Right lobe of liver (tissue), 6 donors: ENCODE measurements at regions not wholly inside any gene's neighbourhood (a gene's known extent, or its start where the extent isn't known, plus 50 kb on each side); places are given as distances from the start of the nearest gene placed in this dataset.

ENCODE experiments used
- ATAC-seq, 4 donors: fragments of 200-7000 bp; cut with Tn5 transposase; one replicate each; pipeline ENCODE4 v1.9.1; 2020; ENCODE audit warnings: mild to moderate bottlenecking in 4 of 4, moderate library complexity in 4 of 4
- DNase-seq, 3 donors: peaks; one replicate each; pipeline ENCODE4 v3.0.0-alpha.2; 2020
- H3K27ac ChIP-seq, 3 donors: fragments of 200-600 bp; one replicate each; pipeline ENCODE4 v1.8.0; 2022
- H3K27me3 ChIP-seq, 2 donors: fragments of 200-600 bp; one replicate each; pipeline ENCODE4 v1.8.0; 2022
- H3K36me3 ChIP-seq, 4 donors: fragments of 200-600 bp; sonication (generic) in 1 of 4; one replicate each; pipeline versions ENCODE4 v1.5.1 to v1.8.0; 2017 to 2022; ENCODE audit warnings: control low read depth in 1 of 4
- H3K4me1 ChIP-seq, 4 donors: fragments of 200-600 bp; sonication (generic) in 1 of 4; one replicate each; pipeline versions ENCODE4 v1.5.1 to v1.8.0; 2017 to 2022; ENCODE audit warnings: control low read depth in 1 of 4
- H3K4me3 ChIP-seq, 3 donors: fragments of 200-600 bp; one replicate each; pipeline ENCODE4 v1.8.0; 2022
- H3K9me3 ChIP-seq, 4 donors: fragments of 200-600 bp; sonication (generic) in 1 of 4; one replicate each; pipeline versions ENCODE4 v1.5.1 to v1.8.0; 2017 to 2022; ENCODE audit warnings: control low read depth in 1 of 4
- POLR2A ChIP-seq: fragments of 450-650 bp; IDR thresholded peaks from one replicate; pipeline ENCODE4 v1.6.1; 2017; ENCODE audit warnings: antibody characterized with exemption, mild to moderate bottlenecking
- WGBS: methylation state at CpG from one replicate; pipeline ENCODE4 v1.1.6; 2018; ENCODE audit warnings: low coverage, low lambda C conversion rate; ENCODE audit not compliant: insufficient coverage; ENCODE audit errors: missing lambda C conversion rate; 5-methylcytosine and 5-hydroxymethylcytosine counted together
- intact Hi-C, 2 donors: fragments of 100-400 bp; cut with DNase I; formaldehyde crosslinking; loops; one replicate each; pipeline versions ENCODE4 v1.11.2 to v1.14.1; 2022
- TF ChIP-seq, protein P1 (sequence below), 4 donors: fragments of 200-600 bp in 3 of 4; fragments of 450-650 bp in 1 of 4; IDR thresholded peaks; one replicate each; pipeline versions ENCODE4 v1.5.1 to v1.8.0; 2016 to 2022; ENCODE audit warnings: antibody characterized with exemption in 4 of 4, mild to moderate bottlenecking in 2 of 4
- donor health status: DM: no; HTN: yes; CAD: no.
- donor health status: DM: no; HTN: no; CAD: no.
- donor health status: DM: no; HTN: no; CAD: no.
- donor health status: DM: no; HTN: yes; CAD: no.
- donor health status: DM: no; HTN: yes; CAD: no.

DNA sequence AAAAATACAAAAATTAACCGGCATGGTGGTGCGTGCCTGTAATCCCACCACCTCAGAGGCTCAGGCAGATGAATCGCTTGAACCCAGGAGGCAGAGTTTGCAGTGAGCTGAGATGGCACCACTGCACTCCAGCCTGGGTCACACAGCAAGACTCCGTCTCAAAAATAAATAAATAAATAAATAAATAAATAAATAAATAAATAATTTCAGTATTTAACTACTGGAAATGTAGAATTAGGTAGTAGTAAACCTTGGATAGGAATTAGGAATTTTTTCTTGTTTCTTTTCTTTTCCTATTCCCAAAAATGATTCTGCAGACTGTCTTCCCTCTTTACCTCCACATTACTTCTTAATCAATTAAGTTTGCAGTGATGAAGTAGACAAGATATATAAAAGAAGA is 103.2 kb downstream of the PLK2 start:
- Histone ChIP-seq H3K4me3 (no peak overlapping the region), H3K27me3 (no peaks in the 10 kb centered on the region), H3K9me3 (no peaks in the 10 kb centered on the region), H3K36me3 (no peaks in the 10 kb centered on the region), H3K4me1 (no peaks in the 10 kb centered on the region), H3K27ac (no peak overlapping the region)
- no peak for ATAC-seq
- no peak for DNase-seq
- WGBS = 93% methylated on average over 4 of the region's 4 CpGs
- no peak for TF ChIP-seq POLR2A
- TF ChIP-seq, protein P1, sequence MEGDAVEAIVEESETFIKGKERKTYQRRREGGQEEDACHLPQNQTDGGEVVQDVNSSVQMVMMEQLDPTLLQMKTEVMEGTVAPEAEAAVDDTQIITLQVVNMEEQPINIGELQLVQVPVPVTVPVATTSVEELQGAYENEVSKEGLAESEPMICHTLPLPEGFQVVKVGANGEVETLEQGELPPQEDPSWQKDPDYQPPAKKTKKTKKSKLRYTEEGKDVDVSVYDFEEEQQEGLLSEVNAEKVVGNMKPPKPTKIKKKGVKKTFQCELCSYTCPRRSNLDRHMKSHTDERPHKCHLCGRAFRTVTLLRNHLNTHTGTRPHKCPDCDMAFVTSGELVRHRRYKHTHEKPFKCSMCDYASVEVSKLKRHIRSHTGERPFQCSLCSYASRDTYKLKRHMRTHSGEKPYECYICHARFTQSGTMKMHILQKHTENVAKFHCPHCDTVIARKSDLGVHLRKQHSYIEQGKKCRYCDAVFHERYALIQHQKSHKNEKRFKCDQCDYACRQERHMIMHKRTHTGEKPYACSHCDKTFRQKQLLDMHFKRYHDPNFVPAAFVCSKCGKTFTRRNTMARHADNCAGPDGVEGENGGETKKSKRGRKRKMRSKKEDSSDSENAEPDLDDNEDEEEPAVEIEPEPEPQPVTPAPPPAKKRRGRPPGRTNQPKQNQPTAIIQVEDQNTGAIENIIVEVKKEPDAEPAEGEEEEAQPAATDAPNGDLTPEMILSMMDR (IDR thresholded peaks at IDR 0.05) = no peak
- intact Hi-C loops = no loop called here

DNA sequence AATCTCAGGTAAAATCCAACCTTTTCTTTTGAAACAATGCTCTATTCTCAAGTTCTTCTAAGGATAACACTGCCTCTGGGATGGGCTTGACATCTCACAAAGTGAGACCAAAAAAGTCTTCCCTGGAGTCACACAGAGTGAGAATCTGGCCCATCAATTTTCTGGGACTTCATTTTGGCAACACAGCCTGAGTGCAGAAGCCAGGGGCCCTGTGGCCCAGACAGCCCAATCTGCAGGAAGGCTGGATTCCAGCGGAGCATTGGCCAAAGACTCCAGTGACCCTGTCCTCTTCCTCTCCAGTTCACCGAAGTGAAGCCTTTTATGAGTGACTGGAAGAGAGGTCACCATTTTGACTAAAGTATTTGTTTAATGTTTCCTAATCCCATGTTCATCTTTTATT is 105.1 kb downstream of the PLK2 start:
- 71% methylated on average over 1 of the region's 2 CpGs for WGBS
- Histone ChIP-seq H3K4me3 (no peak overlapping the region), H3K4me1 (no peaks in the 10 kb centered on the region), H3K27ac (no peak overlapping the region), H3K36me3 (no peaks in the 10 kb centered on the region), H3K27me3 (no peaks in the 10 kb centered on the region), H3K9me3 (peaks cover 0 to 4% (median 0%) of the 10 kb centered on the region in 4 donors)
- intact Hi-C loops = no loop called here
- TF ChIP-seq, protein P1 (IDR thresholded peaks at IDR 0.05) = no peak
- no peak for TF ChIP-seq POLR2A
- DNase-seq (no peak), ATAC-seq (no peak)

DNA sequence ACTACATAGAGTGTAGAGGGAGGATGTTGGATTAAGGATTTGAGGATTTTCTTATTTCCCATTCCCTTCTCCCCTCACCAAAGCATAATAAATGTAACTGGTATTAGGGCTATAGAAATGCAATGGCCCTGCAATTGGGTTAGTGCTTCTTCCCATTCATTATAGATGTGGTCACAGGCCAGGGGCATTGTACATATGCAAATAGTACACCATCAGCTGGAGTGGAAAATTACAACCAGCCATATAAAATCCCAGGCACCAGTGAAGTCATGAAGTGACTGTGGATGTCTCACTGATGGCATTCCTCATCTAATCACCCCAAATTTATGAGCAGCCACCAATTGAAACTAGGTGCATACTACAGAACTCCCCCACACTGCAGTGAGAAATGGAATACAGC is 105.9 kb downstream of the PLK2 start:
- Histone ChIP-seq H3K27ac (no peak overlapping the region), H3K9me3 (peaks cover 0 to 4% (median 0%) of the 10 kb centered on the region in 4 donors), H3K4me1 (no peaks in the 10 kb centered on the region), H3K4me3 (no peak overlapping the region), H3K36me3 (no peaks in the 10 kb centered on the region), H3K27me3 (no peaks in the 10 kb centered on the region)
- TF ChIP-seq, protein P1 (IDR thresholded peaks at IDR 0.05) = no peak
- TF ChIP-seq POLR2A = no peak
- intact Hi-C loops = no loop called here
- DNase-seq (no peak), ATAC-seq (no peak)

DNA sequence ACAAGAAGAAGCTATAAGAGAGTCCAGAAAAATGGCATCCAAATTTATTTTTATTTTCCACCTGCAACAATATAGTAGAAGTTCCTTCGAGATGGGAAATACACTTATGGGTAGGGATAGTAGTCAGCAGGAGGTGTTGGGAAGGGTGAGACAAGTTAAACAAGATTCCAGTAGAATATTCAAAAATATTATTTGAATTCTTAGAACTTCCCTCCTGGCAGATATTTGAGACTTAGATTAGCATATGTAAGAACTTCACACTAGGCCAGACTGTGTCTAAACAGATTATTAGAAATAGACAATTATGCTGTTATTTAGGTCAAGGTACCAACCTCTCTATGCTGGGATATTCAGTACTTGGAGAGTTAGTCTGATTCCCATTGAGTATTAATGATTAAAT is 108.7 kb downstream of the PLK2 start:
- H3K9me3 ChIP-seq = peaks cover 0 to 4% (median 0%) of the 10 kb centered on the region in 4 donors
- H3K4me3 ChIP-seq = no peak overlapping the region
- DNase-seq (no peak), ATAC-seq (no peak)
- no peak for TF ChIP-seq POLR2A
- TF ChIP-seq, protein P1 (IDR thresholded peaks at IDR 0.05) = no peak
- H3K36me3 ChIP-seq = no peaks in the 10 kb centered on the region
- 79% methylated on average over 1 of the region's 1 CpG for WGBS
- H3K27me3 ChIP-seq = no peaks in the 10 kb centered on the region
- intact Hi-C loops = no loop called here
- H3K27ac ChIP-seq = no peak overlapping the region
- no peaks in the 10 kb centered on the region for H3K4me1 ChIP-seq
